Neural progenitor cell (in vitro differentiated cells): ENCODE measurements at regions not wholly inside any gene's neighbourhood (a gene's known extent, or its start where the extent isn't known, plus 50 kb on each side); places are given as distances from the start of the nearest gene placed in this dataset.

ENCODE experiments used
- EZH2 ChIP-seq: fragments of 200-600 bp; sonication (generic); IDR thresholded peaks from 2 replicates; pipeline ENCODE4 v1.6.1; 2017; ENCODE audit warnings: antibody characterized with exemption, mild to moderate bottlenecking, moderate library complexity
- TF ChIP-seq, protein P1 (sequence below): fragments of 200-600 bp; sonication (generic); IDR thresholded peaks from 2 replicates; pipeline ENCODE4 v1.5.1; 2017; ENCODE audit warnings: antibody characterized with exemption, mild to moderate bottlenecking

DNA sequence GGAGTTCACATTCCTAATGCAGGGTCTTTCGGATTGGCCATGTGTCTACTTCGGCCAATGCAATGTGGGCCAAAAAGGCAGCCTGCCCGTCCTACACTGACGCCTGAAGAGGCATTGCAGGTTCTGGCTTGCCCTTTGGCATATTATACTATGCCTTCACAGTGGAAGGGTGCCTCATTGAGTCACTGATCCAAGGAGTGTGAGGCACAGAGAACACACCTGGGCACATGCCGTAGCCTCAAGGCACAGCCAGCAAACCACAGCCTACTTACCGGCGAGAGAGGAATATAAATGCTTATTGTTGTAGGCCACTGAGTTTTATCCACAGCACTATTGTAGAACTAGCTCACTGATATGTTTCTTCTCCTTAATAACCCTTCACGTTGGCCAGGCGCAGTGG lies 409.6 kb downstream of the GADD45G start:
- TF ChIP-seq, protein P1, sequence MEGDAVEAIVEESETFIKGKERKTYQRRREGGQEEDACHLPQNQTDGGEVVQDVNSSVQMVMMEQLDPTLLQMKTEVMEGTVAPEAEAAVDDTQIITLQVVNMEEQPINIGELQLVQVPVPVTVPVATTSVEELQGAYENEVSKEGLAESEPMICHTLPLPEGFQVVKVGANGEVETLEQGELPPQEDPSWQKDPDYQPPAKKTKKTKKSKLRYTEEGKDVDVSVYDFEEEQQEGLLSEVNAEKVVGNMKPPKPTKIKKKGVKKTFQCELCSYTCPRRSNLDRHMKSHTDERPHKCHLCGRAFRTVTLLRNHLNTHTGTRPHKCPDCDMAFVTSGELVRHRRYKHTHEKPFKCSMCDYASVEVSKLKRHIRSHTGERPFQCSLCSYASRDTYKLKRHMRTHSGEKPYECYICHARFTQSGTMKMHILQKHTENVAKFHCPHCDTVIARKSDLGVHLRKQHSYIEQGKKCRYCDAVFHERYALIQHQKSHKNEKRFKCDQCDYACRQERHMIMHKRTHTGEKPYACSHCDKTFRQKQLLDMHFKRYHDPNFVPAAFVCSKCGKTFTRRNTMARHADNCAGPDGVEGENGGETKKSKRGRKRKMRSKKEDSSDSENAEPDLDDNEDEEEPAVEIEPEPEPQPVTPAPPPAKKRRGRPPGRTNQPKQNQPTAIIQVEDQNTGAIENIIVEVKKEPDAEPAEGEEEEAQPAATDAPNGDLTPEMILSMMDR: no peak
- no peak for TF ChIP-seq EZH2
